D721Med (cell line): ENCODE measurements at regions not wholly inside any gene's neighbourhood (a gene's known extent, or its start where the extent isn't known, plus 50 kb on each side); places are given as distances from the start of the nearest gene placed in this dataset.

Source experiments
- DNase-seq: peaks from one replicate; pipeline ENCODE4 v3.0.0; 2011; ENCODE audit warnings: low spot score; ENCODE audit not compliant: insufficient read length
- FAIRE-seq: peaks from 2 replicates; lab custom pipeline; 2011; peaks lifted over from hg19 to GRCh38; lab: Jason Lieb, UNC
- TF ChIP-seq, protein P1 (sequence below): IDR thresholded peaks from 2 replicates; pipeline ENCODE4 v1.5.1; 2012; ENCODE audit warnings: mild to moderate bottlenecking, control low read depth; ENCODE audit not compliant: insufficient read depth; ENCODE audit errors: missing control alignments

DNA sequence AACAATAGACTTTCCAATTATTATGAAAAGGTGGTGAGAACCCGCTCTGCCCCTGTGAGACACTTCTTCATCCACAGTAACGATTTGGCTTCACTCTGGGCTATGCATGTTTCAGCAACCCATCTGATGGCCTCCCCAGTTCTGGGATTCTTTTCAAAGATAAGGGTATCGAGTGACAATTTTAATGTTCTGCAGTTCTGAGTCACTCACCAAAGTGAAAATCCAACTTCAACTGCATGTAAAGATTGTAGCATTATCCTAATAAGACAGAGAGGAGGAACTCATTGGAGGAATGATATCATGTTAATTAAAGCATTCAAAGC, 1078.3 kb upstream of the SEMA6A start:
- DNase-seq (no peak), FAIRE-seq (no peak)
- TF ChIP-seq, protein P1, sequence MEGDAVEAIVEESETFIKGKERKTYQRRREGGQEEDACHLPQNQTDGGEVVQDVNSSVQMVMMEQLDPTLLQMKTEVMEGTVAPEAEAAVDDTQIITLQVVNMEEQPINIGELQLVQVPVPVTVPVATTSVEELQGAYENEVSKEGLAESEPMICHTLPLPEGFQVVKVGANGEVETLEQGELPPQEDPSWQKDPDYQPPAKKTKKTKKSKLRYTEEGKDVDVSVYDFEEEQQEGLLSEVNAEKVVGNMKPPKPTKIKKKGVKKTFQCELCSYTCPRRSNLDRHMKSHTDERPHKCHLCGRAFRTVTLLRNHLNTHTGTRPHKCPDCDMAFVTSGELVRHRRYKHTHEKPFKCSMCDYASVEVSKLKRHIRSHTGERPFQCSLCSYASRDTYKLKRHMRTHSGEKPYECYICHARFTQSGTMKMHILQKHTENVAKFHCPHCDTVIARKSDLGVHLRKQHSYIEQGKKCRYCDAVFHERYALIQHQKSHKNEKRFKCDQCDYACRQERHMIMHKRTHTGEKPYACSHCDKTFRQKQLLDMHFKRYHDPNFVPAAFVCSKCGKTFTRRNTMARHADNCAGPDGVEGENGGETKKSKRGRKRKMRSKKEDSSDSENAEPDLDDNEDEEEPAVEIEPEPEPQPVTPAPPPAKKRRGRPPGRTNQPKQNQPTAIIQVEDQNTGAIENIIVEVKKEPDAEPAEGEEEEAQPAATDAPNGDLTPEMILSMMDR, result no peak

DNA sequence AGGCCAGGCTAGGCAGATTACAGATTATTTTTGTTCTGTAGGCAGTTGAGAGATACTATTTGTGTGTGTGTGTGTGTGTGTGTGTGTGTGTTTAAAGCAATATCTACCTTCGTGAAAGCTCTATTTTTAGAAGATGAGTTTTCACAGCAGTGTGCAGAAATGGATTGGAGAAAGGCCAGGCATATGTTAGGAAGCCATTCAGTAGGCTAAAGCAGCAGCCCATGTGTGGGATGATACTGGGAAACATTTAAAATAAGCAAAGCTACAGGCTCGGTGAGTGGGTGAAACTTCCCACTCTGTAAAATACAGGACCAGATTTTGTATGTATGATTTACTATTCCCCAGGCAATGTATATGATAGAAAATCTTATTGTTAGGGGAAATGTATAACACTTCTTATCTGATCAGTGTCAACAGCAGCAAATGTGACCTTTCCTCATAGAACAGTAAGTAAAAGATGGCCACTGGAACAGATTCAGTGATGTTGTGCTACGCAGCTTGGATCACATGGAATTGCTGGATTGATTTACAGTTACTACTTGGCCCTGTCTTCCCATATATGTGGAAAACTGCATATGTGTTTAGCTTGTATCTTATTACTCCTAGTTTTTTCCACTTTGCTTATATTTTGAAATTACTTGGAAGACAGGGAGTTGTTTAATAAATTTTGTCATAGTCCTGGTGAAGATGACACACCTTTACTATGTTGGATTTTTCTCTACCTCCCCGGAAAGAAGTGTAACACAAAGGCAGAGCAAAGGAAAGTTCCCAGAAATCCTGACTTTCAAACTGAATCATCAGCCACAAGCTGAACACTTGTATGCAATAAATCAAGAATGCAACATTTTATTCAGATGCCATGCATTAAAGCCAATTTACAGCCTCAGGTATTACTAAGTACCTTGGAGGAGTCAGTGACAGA, 1077.7 kb upstream of the SEMA6A start:
- no peak for FAIRE-seq

DNA sequence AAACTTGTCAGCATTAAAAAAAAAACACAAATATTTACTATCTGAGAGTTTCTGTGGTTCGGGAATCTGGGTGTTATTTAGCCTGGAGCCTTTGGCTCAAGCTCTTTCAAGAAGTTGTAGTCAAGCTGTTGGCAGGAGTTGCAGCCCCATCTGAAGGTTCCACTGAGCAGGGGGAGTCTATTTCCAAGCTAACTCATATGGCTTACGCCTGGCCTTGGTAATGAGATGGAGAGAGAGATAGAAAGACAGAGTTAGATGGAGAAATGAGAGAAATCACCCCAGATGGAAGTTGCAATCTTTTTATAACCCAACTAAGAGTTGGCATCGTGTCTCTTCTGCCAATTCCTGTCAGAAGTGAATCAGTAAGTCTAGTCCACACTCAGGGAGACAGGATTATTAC, 1075.2 kb upstream of the SEMA6A start:
- DNase-seq (no peak), FAIRE-seq (no peak)
- TF ChIP-seq, protein P1, result no peak

More for the DNA sequence above, 1077.7 kb upstream of the SEMA6A start:
- no peak for DNase-seq
- TF ChIP-seq, protein P1, result no peak

DNA sequence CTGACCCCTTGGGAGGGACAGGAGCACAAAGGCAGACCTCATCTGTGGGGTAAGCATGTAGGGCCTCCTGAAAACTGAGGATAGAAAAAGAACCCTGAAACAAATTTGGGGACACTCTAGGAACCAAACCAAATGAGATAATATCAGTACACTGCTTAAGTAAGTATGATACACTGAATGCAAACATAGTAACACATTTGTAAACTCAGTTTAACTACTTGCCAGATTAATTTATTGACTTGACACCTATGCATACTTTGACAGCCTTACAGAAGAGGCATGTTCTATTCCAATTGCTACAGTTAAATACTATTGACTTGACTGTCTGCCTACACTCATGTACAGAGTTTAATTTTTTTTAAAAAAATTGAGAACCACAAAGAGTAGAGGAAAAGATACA, 1070.8 kb upstream of the SEMA6A start:
- DNase-seq (no peak), FAIRE-seq (no peak)
- TF ChIP-seq, protein P1, result no peak

DNA sequence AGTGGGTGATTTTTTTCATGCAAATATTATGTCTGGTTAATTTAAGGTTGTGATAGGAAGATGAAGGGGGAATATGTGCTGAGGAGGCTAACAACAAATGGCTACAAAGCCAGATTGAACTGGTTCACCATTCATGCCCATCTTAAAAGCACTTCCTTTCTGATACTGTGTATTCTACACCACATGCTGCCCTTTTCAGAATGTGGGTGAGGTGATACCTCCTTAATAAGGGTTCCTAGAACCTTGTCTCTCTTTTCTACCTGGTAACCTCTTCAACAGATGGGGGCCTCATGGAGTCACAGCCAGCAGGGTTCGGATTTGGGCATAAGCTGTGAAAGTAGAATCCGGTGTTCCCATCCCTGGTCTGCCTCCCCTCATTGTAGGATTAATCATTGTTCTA, 1064.0 kb upstream of the SEMA6A start:
- DNase-seq (no peak), FAIRE-seq (no peak)
- TF ChIP-seq, protein P1, result no peak

DNA sequence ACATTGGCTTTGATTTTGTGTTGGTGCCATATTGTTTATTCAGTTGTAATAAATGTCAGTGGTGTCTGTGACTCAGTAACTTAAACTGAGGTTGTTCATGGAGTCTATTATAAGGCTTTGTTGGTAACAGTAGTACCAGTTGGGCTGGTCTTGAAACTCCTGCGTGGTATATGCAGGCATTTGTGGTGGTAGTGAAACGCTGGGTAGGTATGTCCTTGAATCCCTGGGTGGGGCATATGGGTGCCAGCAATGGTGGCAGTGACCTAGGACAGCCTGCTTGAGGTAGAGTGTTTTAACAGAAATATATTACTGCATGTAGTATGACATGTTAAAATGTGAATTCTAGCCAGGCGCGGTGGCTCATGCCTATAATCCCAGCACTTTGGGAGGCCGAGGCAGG, 1058.5 kb upstream of the SEMA6A start:
- TF ChIP-seq, protein P1, result no peak
- DNase-seq (no peak), FAIRE-seq (no peak)

DNA sequence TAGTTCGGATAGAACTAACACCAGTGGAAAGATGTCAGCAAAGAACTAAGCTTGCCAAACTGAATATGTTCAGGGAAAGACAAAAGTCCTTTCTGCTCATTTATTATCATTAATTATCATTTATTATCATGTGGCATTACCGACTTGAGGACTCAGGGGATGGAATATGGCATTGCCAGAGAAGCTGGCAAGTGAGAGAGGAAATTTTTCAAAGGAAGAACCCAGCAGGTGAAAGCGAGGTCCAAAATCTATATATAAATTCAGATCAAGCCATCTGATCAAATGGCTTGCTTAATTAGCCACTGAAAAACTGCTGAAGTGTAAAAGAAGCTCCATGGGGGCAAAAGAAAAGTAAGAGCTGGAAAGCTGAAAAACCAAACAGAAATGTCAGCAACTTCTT, 1049.6 kb upstream of the SEMA6A start:
- DNase-seq, result no peak
- no peak for FAIRE-seq

More for the DNA sequence above, 1049.6 kb upstream of the SEMA6A start:
- TF ChIP-seq, protein P1, result no peak
